ENCODE measurements at regions not wholly inside any gene's neighbourhood (a gene's known extent, or its start where the extent isn't known, plus 50 kb on each side); places are given as distances from the start of the nearest gene placed in this dataset.

DNA sequence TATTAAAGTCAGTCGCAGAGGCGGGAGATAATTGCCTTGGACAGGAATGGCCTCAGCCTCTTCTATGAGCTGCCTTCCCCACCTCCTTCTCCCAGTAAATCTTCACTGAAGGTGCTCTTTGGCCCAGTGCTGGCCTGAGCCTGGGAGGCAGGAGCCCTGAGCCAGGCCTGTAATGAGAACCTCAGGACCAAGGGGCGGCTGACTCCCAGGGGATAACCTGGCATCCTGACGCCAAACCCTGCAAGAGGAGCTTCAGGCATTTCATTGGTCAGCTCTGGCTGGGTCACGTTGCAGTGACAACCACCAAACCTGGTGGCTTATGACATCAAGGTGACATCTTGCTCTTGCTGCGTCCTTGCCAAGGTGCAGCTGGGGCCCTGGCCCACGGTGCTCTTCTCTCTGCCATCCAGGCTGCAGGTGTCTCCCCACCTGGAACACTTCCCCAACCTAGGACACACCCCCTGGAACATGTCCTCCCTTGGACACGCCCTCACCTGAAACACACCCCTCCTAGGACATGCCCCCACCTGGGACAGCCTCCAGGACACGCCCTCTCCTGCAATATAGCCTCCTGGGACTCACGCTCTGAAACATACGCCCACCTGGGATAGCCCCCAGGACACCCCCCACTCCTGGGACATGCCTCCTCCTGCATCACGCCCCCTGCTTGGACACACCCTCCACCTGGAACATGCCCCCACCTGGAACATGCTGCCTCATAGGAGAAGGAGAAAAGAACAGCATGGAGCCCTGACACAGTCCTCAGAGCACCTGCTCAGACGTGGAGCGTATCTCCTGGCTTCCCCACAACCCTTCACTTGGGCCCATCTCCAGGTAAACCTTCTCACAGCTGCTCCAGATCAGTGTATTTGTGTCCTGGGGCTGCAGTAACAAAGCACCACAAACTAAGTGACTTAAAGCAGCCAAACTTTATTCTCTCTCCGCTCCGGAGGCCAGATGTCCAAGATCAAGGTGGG is 333.6 kb downstream of the NPHP4 start:
- TF ChIP-seq CTCF (IDR thresholded peaks at IDR 0.05) (no peak), KAT7 (CRISPR knock-in tag; IDR thresholded peaks at IDR 0.05; ENCODE audit: borderline replicate concordance) (no peak), IRF2 (CRISPR knock-in tag; IDR thresholded peaks at IDR 0.05; ENCODE audit: borderline replicate concordance, low read depth) (no peak), CREB1 (CRISPR knock-in tag; IDR thresholded peaks at IDR 0.05) (no peak), USF2 (CRISPR knock-in tag; IDR thresholded peaks at IDR 0.05) (no peak), ELF4 (CRISPR knock-in tag; IDR thresholded peaks at IDR 0.05; ENCODE audit: low read depth) (no peak), SP1 (CRISPR knock-in tag; conservative IDR thresholded peaks at IDR 0.05) (no peak), FOXJ3 (CRISPR knock-in tag; IDR thresholded peaks at IDR 0.05; ENCODE audit: borderline replicate concordance) (no peak)
- TF ChIP-seq, protein P1, sequence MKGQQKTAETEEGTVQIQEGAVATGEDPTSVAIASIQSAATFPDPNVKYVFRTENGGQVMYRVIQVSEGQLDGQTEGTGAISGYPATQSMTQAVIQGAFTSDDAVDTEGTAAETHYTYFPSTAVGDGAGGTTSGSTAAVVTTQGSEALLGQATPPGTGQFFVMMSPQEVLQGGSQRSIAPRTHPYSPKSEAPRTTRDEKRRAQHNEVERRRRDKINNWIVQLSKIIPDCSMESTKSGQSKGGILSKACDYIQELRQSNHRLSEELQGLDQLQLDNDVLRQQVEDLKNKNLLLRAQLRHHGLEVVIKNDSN (CRISPR knock-in tag; IDR thresholded peaks at IDR 0.05), result no peak

Data from WTC11 (cell line).